Naive thymus-derived CD8-positive, alpha-beta T cell (primary cell): ENCODE measurements at regions not wholly inside any gene's neighbourhood (a gene's known extent, or its start where the extent isn't known, plus 50 kb on each side); places are given as distances from the start of the nearest gene placed in this dataset.

Experiments
- ATAC-seq, 2 donors: fragments of 150-1000 bp; cut with Tn5 transposase in 1 of 2; sonication (Bioruptor Pico), chemical (Tn5 transposase) in 1 of 2; 1 replicate in 1 of 2; 2 replicates in 1 of 2; pipeline ENCODE4 v1.10.0; 2021; ENCODE audit warnings: mild to moderate bottlenecking in 2 of 2, moderate library complexity in 2 of 2
- POLR2A ChIA-PET: fragments of 350-600 bp; sonication (Branson Sonifier 250); formaldehyde crosslinking; loops from one replicate; lab custom pipeline; 2021; ENCODE audit warnings: antibody characterized with exemption; lab: Charles Lee
- DNase-seq, 10 donors: peaks; one replicate each; pipeline versions ENCODE4 v3.0.0 to v3.0.0-alpha.2; 2020 to 2022
- H3K27ac Mint-ChIP-seq, 10 donors: one replicate each; pipeline ENCODE4 v1.8.0; 2020 to 2022; ENCODE audit warnings: mild to moderate bottlenecking in 10 of 10, mixed read lengths in 10 of 10, moderate library complexity in 4 of 10, inconsistent platforms in 1 of 10
- H3K27me3 Mint-ChIP-seq, 5 donors: one replicate each; pipeline ENCODE4 v1.8.0; 2021 to 2022; ENCODE audit warnings: mixed read lengths in 5 of 5
- H3K36me3 Mint-ChIP-seq, 3 donors: one replicate each; pipeline ENCODE4 v1.8.0; 2020 to 2022; ENCODE audit warnings: mixed read lengths in 3 of 3, mild to moderate bottlenecking in 2 of 3, inconsistent platforms in 1 of 3
- H3K4me1 Mint-ChIP-seq, 4 donors: one replicate each; pipeline ENCODE4 v1.8.0; 2021 to 2022; ENCODE audit warnings: mixed read lengths in 4 of 4
- H3K4me3 Mint-ChIP-seq, 10 donors: one replicate each; pipeline ENCODE4 v1.8.0; 2020 to 2022; ENCODE audit warnings: mild to moderate bottlenecking in 10 of 10, mixed read lengths in 10 of 10, moderate library complexity in 6 of 10, inconsistent platforms in 1 of 10
- H3K9me3 Mint-ChIP-seq, 9 donors: one replicate each; pipeline ENCODE4 v1.8.0; 2020 to 2022; ENCODE audit warnings: mixed read lengths in 9 of 9, mild to moderate bottlenecking in 3 of 9, inconsistent platforms in 1 of 9, moderate library complexity in 1 of 9

DNA sequence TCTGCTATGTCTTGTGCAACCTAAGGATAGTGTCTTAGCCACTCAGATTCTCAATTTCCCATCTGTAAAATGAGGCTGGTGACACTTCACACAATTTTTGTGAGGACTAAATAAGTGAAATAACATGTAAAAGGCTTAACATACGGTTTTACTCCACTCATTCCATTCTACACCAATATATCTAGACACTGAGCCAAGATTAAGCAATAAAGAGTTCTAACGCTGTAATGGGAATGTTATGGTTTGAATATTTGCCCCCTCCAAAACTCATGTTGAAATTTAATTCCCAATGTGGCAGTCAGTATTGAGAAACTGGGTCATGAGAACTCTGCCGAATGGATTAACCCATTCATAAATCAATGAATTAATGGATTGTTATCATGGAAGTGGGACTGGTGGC is 301.0 kb downstream of the HACE1 start:
- no peaks in the 10 kb centered on the region for H3K36me3 Mint-ChIP-seq
- peaks cover 0 to 19% (median 1%) of the 10 kb centered on the region in 5 donors for H3K27me3 Mint-ChIP-seq
- H3K9me3 Mint-ChIP-seq, result no peaks in the 10 kb centered on the region
- no peak overlapping the region for H3K27ac Mint-ChIP-seq
- H3K4me3 Mint-ChIP-seq, result no peak overlapping the region
- POLR2A ChIA-PET, result no interaction called here
- DNase-seq (no peak), ATAC-seq (no peak)
- no peaks in the 10 kb centered on the region for H3K4me1 Mint-ChIP-seq

DNA sequence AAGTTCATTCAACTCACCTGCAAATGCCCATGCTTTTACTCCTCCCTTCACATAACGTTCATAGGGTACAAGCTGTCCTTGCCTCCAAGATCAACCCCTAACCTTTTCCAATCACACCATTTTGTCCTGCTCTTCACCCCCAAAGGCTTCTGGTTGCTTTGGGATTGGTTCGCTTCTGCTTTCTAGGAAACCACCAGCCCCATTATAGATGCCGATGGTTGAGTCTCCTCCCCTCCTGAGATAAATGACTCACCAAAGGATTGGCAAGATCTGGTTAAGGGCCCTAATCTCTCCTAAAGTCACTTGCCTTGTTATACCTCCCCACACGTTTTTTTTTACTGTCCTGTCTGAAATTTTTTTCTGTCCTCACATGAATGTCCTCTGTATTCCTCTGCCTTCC is 311.4 kb downstream of the HACE1 start:
- Mint-ChIP-seq H3K27ac (no peak overlapping the region), H3K36me3 (no peaks in the 10 kb centered on the region), H3K9me3 (peaks cover 0 to 2% (median 0%) of the 10 kb centered on the region in 9 donors), H3K4me1 (no peaks in the 10 kb centered on the region), H3K4me3 (no peak overlapping the region), H3K27me3 (peaks cover 0 to 28% (median 6%) of the 10 kb centered on the region in 5 donors)
- DNase-seq, result no peak
- no peak for ATAC-seq
- POLR2A ChIA-PET, result no interaction called here

DNA sequence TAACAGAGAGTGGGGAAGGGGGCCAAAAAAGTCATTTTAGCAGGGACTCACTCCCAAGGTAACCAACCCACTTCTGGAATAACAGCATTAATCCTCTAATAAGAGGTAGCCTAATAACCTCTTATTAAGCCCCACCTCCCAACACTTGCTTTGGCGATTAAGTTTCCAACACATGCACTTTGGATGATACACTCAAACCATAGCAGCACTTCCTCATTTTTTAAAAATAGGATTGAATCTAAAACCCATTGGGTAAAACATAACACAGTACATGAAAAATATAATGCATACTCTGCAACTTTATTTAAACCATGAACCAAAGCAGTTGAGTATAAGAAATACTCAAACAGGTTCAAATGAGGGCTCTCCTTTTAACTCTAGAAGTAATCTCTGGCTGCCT is 318.3 kb downstream of the HACE1 start:
- no peak for ATAC-seq
- Mint-ChIP-seq H3K9me3 (no peaks in the 10 kb centered on the region), H3K27ac (no peak overlapping the region), H3K27me3 (peaks cover 1 to 39% (median 6%) of the 10 kb centered on the region in 5 donors), H3K4me1 (no peaks in the 10 kb centered on the region), H3K36me3 (no peaks in the 10 kb centered on the region), H3K4me3 (no peak overlapping the region)
- POLR2A ChIA-PET, result no interaction called here
- DNase-seq, result no peak

DNA sequence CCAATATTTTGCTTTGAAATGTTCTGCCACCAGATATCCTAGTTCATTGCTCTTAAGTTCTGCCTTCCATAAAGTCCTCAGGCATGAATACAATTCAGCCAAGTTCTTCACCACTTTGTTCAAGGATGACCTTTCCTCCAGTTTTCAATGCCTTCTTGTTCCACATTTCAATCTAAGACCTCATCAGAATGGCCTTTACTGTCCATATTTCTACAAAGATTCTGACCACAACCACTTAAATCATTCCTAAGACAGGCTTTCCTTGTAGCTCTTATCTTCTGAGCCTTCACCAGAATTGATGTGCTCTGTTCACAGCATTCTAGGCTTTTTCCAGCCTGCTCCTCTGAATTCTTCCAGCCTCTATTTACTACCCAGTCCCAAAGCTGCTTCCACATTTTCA is 319.0 kb downstream of the HACE1 start:
- DNase-seq (no peak), ATAC-seq (no peak)
- Mint-ChIP-seq H3K27ac (no peak overlapping the region), H3K4me3 (no peak overlapping the region), H3K4me1 (no peaks in the 10 kb centered on the region), H3K27me3 (peaks cover 1 to 42% (median 6%) of the 10 kb centered on the region in 5 donors), H3K36me3 (no peaks in the 10 kb centered on the region), H3K9me3 (no peaks in the 10 kb centered on the region)
- POLR2A ChIA-PET, result no interaction called here

DNA sequence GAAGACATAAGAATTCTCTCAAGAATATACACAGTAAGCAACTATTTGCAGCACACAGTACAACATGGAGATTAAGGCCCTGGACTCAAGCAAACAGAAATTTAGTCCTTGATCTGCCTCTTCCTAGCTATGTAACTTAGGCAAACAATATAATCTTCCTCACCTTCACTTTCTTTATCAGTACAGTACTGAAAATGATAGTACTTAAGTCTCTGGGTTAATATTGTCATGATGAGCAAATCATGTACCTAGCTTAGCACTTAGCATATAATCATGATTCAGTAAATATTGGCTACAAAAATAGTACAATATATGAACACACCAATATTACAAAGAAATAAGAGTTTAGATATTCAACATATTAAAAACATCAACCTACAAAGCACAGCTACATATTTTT is 320.5 kb downstream of the HACE1 start:
- no peak for DNase-seq
- H3K4me3 Mint-ChIP-seq, result no peak overlapping the region
- POLR2A ChIA-PET, result no interaction called here
- H3K36me3 Mint-ChIP-seq, result no peaks in the 10 kb centered on the region
- no peaks in the 10 kb centered on the region for H3K9me3 Mint-ChIP-seq
- H3K27me3 Mint-ChIP-seq, result peaks cover 3 to 40% (median 5%) of the 10 kb centered on the region in 5 donors
- H3K27ac Mint-ChIP-seq, result no peak overlapping the region
- no peak for ATAC-seq
- no peaks in the 10 kb centered on the region for H3K4me1 Mint-ChIP-seq

DNA sequence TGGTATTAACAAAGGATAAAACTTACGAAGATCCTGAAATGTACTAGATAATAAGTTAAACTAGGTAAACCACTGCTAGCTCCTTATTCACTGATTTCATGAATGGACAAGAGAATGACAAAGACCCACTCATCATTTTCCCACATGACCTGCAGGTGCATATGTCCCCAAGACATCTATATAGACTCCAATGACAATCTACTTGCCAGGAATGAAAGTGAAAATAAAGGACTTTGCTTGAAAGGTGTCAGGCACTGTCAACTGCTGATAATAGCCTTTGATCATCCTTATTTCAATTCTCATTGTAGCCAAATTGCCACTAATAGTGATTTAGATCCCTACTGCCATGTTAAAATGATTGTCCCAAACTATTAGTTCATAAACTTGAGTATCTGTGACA is 321.8 kb downstream of the HACE1 start:
- Mint-ChIP-seq H3K27ac (no peak overlapping the region), H3K27me3 (peaks cover 1 to 39% (median 5%) of the 10 kb centered on the region in 5 donors), H3K4me1 (no peaks in the 10 kb centered on the region), H3K9me3 (no peaks in the 10 kb centered on the region), H3K36me3 (no peaks in the 10 kb centered on the region), H3K4me3 (no peak overlapping the region)
- no peak for DNase-seq
- POLR2A ChIA-PET, result no interaction called here
- no peak for ATAC-seq

DNA sequence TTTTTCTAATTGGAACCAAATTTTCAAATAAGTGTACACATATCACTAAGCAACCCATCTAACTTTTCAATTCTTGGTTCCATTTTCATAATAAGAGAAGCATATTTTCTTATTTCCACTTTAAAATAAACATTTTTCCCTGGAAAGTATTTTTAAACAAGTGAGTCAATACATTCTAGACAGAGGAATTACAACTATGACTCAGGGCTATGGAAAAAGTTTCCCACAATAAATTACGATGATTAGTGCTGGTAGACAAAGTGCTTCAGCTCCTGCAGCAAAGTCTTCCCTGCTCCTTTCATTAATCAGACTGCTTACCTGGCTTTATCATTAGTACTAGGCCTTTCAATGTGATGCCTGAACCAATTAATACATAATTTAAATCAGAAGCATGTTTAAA is 322.5 kb downstream of the HACE1 start:
- POLR2A ChIA-PET, result no interaction called here
- Mint-ChIP-seq H3K4me1 (no peaks in the 10 kb centered on the region), H3K36me3 (no peaks in the 10 kb centered on the region), H3K9me3 (no peaks in the 10 kb centered on the region), H3K27me3 (peaks cover 1 to 35% (median 5%) of the 10 kb centered on the region in 5 donors), H3K27ac (no peak overlapping the region), H3K4me3 (no peak overlapping the region)
- DNase-seq (no peak), ATAC-seq (no peak)

DNA sequence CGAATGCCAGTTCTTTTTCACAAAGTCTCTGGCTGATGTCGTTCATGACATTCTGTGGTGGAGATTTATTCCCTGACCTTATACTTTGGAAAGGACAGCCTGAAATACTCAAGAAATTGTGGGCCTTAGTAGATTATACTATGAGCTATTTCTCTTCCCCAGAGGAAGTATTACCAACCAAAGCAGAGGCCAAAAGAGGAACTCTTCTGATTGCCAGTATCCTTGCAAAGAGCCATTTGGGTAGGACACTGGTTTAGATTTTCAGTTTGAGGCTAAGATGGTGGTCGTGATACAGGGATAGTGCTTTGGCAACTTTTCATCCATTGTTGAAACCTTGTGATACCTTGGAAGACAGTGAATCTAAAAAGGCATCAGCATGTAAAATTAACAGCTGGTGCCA is 327.3 kb downstream of the HACE1 start:
- ATAC-seq (no peak), DNase-seq (no peak)
- Mint-ChIP-seq H3K9me3 (no peaks in the 10 kb centered on the region), H3K4me3 (no peak overlapping the region), H3K4me1 (no peaks in the 10 kb centered on the region), H3K36me3 (no peaks in the 10 kb centered on the region), H3K27me3 (peaks cover 5 to 41% (median 8%) of the 10 kb centered on the region in 5 donors), H3K27ac (no peak overlapping the region)
- POLR2A ChIA-PET, result no interaction called here

DNA sequence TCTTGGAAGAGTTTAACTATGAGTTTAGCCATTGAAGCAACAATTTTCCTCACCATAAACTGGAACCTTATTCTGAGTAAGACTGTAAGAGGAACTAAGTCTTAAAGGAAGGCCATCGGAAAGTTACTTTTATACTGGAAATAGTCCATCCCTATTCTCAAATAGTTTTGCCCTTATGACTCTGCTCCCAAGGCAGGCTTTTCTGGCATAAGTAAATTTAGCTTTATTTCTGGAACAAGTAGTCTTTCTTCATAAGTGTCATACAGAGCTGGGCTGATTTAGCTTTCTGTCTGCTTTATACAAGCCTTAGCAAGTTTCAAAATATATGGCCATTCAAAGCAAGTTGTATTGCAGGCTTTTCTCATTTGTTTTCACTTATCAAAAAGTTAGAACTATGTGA is 328.1 kb downstream of the HACE1 start:
- no peaks in the 10 kb centered on the region for H3K36me3 Mint-ChIP-seq
- H3K4me3 Mint-ChIP-seq, result no peak overlapping the region
- H3K27ac Mint-ChIP-seq, result no peak overlapping the region
- DNase-seq, result no peak
- ATAC-seq, result no peak
- no peaks in the 10 kb centered on the region for H3K9me3 Mint-ChIP-seq
- no peaks in the 10 kb centered on the region for H3K4me1 Mint-ChIP-seq
- peaks cover 7 to 49% (median 10%) of the 10 kb centered on the region in 5 donors for H3K27me3 Mint-ChIP-seq
- POLR2A ChIA-PET, result no interaction called here

DNA sequence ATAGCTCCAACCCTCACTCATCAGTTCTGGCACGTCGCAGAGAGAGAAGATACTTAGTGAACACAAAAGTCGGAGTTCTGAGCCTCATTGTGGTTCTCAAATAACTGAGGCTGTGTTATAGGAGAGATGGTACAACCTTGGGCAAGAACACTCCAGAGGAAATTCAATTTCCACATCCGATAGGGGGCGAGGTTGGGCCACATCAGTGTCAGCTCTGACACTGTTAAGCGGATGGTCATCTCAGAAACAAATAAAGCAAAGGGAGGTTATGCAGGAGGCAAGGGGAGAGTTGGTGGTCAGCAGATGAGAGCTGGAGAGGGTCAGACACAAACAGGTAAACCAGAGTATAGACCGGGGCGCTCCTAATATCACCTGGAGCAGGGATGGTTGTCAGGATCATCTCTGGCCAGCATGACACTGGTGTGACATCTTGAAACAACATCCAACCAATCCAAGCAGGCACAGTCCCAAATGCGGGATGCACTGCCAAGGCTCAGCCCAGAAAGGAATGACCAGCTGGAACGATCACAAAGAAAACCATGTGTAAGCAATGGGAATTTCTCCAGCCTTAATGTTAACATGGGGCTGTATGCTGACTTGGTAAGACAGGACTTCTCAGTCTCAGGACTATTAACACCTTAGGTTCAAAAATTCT is 331.8 kb downstream of the HACE1 start:
- no peak for DNase-seq
- POLR2A ChIA-PET, result no interaction called here
- peaks cover 0 to 3% (median 0%) of the 10 kb centered on the region in 4 donors for H3K4me1 Mint-ChIP-seq
- H3K27ac Mint-ChIP-seq, result peak overlapping the region in 1 of 10 donors; percentile 33
- H3K9me3 Mint-ChIP-seq, result no peaks in the 10 kb centered on the region
- ATAC-seq, result no peak
- H3K36me3 Mint-ChIP-seq, result no peaks in the 10 kb centered on the region
- no peak overlapping the region for H3K4me3 Mint-ChIP-seq
- H3K27me3 Mint-ChIP-seq, result peaks cover 6 to 24% (median 14%) of the 10 kb centered on the region in 5 donors

DNA sequence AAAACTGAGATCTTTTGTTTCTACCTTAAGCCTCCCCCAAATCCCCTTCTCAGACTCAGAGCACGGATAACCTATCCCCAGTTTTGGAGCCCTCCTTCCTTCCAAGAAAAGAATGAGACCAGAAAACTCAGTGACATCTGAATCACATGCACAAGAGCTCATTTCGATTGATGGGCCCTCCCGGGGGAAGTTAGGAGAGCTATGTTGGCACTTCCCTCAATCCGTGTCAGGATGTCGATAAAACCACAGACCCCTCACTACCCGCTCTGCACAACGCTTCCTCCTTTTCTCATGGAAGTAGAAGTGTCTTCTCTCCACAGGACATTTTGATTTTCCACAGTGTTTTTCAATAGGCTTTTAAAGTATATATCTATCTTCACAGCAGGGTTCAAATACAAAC is 332.4 kb downstream of the HACE1 start:
- Mint-ChIP-seq H3K4me3 (no peak overlapping the region), H3K27me3 (peaks cover 6 to 24% (median 14%) of the 10 kb centered on the region in 5 donors), H3K4me1 (peaks cover 0 to 3% (median 0%) of the 10 kb centered on the region in 4 donors), H3K27ac (peak overlapping the region in 1 of 10 donors; percentile 33), H3K9me3 (no peaks in the 10 kb centered on the region), H3K36me3 (no peaks in the 10 kb centered on the region)
- DNase-seq (no peak), ATAC-seq (no peak)
- POLR2A ChIA-PET, result no interaction called here

DNA sequence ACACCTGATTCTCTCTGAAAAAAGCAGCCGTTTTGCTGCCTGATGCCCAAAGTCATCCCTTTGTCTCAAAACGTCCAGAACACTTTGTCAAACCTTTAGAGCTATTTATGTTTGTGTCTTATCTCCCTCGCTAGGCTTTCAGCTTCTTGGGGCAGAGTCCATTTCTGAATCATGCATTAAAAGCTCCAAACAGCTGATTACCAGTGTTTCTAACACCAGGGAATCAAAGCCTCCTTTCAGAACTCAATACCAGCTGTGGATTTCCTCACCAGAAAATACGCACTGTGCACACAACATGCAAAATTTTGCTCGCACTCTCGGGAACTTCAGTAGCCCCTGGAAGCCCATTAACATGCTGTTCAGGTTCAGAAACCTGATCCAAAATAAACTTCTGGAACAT is 333.3 kb downstream of the HACE1 start:
- POLR2A ChIA-PET, result no interaction called here
- H3K27me3 Mint-ChIP-seq, result peaks cover 6 to 24% (median 14%) of the 10 kb centered on the region in 5 donors
- H3K4me1 Mint-ChIP-seq, result peaks cover 0 to 3% (median 0%) of the 10 kb centered on the region in 4 donors
- H3K27ac Mint-ChIP-seq, result no peak overlapping the region
- ATAC-seq (no peak), DNase-seq (no peak)
- H3K4me3 Mint-ChIP-seq, result no peak overlapping the region
- no peaks in the 10 kb centered on the region for H3K36me3 Mint-ChIP-seq
- no peaks in the 10 kb centered on the region for H3K9me3 Mint-ChIP-seq

DNA sequence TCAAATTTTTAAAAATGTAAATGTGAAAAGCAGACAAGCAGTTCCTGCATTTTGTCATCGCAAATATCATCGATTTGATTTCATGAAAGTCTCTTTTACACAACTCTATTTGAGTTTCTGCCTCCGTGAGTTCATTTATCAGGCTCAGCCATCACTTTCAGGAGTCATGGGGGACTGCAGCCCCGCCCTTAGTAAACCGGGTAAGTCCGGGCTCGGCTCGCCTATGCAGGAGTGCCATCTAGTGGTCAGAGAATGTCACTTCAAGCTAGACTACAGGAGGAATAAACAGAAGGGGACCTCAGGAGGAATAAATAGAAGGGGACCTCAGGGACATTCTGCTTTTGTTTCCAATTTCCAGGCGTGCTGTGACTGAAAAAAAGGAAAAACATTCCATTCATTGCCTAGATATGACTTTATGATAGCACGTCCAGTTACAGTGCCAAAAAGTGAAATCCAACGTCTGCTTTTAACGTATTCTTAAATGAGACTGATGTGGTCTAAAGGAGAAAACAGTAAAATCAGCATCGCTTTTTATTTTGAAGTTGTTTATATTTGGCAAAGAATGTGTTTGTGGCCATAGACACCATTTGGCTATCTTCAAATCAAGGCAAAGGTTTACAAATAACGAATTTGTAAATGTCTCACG is 333.9 kb downstream of the HACE1 start:
- Mint-ChIP-seq H3K27me3 (peaks cover 6 to 24% (median 14%) of the 10 kb centered on the region in 5 donors), H3K36me3 (no peaks in the 10 kb centered on the region), H3K4me3 (peak overlapping the region; percentile 26 to 81 (median 68)), H3K27ac (no peak overlapping the region), H3K9me3 (no peaks in the 10 kb centered on the region), H3K4me1 (peaks cover 0 to 3% (median 0%) of the 10 kb centered on the region in 4 donors)
- DNase-seq (peak; percentile 27 to 74 (median 51)), ATAC-seq (peak; percentile 88 to 97)
- POLR2A ChIA-PET, result no interaction called here
